Stimulated activated CD8-positive, alpha-beta memory T cell treated with anti-CD3 and anti-CD28 coated beads, Interleukin-12 subunit alpha, Interleukin-12 subunit beta, amount 100 ng/mL, for 1 hour (primary cell): ENCODE measurements at regions not wholly inside any gene's neighbourhood (a gene's known extent, or its start where the extent isn't known, plus 50 kb on each side); places are given as distances from the start of the nearest gene placed in this dataset.
"Not testable (repeated sequence)": the region's sequence is repeated elsewhere in the genome, so short reads cannot be mapped to it uniquely, and the experiment has no call there.

Experiments
- DNase-seq: peaks from one replicate; pipeline ENCODE4 v3.0.0-alpha.2; 2020; ENCODE audit warnings: low read depth

DNA sequence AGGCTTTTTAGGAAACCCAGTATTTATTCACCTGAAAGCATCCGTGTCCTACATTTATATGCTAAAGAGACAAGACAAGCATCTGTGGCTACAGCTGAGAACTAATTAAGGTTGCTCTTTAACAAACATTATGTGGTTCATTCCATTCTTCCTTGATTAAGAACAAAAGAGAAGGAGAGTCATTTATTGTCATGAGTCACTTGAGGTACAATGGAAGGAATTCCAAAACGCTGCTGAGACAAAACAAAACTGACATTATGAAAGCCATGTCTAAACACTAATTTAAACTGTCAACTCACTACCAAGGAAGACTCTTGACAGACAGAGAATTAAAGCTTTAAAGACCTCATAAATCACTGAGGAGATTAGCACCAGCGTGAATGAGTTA, 214.4 kb downstream of the BMP4 start:
- DNase-seq: no peak

DNA sequence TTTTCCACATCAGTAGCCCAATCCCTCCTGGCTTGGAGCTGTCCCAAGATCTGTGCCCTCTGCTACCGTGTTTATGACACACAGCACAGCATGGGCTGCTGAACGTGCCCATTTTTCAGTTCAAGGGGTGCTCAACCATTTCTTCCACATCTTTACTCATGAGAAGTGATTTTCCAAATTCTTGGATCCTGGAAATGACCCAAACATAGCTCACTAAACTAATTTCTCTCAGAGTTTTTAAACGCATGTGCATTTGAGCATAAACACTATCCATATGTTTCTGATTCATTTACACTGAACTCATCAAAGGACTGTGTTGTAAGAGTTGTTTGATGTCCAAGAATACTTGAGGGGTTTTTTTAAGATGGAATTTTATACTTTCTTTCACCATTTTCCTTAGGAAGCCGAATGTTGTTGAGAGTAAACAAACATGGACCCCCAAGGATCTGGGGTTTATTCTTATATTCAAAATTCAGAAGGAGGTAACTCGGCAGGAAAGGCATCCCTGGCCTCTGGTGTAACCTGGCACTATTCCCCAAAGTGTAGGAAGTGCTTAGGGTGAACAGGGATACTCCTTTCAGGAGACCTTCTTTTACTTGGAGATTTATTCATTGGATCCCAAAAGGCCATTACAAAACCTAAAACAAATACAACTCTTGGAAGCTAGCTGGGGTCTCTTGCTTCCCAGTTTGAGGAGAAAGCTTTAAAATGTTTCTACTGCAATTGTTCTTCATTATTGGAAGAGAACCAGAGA, 215.0 kb downstream of the BMP4 start:
- DNase-seq: no peak

DNA sequence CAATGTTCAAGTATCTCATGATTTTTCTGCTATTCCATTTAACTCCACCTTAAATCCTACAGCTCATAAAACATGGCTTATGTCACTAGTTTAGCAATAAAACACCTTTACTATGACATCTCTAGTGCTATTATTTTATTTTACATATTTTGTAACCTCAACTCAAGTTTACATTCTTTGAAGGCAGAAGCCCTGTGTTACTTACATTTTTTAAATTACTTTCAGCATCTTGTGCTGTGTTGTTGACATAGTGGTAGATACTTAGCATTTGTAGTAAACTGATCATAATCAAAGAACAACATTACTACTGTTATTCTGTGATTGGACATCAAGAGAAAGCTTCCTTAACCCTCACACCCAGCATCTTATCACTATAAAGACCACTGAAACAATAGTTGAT, 216.1 kb downstream of the BMP4 start:
- DNase-seq: no peak

DNA sequence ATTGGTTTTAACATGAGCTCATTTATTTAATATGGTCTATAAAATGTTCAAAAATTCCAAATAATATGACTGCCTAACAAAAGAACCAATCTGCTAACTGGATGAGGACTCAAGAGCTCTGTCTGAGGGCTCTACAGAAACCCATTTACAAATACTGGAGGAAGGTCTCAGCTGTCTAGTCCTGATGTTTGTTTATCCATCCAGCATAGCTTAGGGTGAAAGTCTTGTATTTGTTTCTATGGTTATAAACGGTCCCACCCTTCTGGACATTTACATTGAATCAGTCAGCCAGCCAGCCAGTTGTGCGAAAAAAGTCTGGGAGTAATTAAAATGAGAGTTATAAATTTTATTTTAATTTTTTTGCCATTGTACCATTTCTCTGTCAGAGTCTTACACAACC, 220.7 kb downstream of the BMP4 start:
- no peak for DNase-seq

DNA sequence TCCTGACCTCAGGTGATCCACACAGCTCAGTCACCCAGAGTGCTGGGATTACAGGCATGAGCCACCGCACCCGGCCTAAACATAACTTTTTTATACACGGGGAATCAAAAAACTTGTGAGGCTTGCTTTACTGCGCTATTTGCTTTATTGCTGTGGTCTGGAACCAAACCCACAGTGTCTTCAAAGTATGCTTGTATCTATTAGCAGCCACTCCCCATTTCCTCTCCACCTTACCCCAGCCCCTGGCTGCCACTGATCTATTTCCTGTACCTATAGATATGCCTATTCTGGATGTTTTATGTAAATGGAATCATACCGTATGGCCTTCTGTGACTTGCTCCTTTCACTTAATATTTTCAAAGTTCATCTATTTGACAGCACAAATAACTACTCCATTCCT, 233.4 kb downstream of the BMP4 start:
- DNase-seq: no peak

DNA sequence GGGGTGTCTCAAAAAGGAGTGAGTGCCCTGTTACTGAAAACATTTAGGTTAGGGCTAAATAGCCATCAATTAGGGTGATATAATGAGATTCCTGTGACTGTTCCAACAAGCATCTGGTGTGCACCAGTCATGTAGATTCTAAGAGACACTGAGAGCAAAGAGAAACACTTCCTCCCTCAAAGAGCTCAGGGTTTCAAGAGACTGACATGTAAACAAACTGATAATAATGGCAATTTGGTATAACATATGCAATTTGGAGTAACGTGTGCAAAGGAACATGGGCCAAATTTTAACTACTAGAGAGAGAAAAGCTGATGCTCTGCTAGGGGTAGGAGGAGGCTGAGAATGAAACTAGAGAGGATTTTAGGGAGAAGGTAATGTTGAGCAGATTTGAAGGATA, 237.1 kb downstream of the BMP4 start:
- no peak for DNase-seq

DNA sequence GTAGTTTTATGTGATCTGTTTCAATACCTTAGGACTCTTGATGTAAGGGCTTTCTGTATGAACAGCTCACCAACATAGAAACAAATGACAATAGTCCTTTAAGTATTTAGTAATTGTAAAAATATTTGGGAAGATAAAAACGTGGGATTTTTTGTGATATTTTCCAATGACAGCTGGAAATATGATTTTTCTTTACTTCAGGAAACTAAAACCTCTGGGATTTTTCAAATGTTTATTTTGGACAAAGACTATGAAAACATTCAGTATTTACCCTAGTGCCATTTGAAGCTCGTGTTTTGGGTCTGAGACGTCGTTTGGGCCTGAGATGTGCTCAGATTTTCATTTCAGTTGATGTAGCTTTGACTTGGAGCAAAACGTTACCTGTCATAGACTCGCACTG, 240.0 kb downstream of the BMP4 start:
- no peak for DNase-seq

DNA sequence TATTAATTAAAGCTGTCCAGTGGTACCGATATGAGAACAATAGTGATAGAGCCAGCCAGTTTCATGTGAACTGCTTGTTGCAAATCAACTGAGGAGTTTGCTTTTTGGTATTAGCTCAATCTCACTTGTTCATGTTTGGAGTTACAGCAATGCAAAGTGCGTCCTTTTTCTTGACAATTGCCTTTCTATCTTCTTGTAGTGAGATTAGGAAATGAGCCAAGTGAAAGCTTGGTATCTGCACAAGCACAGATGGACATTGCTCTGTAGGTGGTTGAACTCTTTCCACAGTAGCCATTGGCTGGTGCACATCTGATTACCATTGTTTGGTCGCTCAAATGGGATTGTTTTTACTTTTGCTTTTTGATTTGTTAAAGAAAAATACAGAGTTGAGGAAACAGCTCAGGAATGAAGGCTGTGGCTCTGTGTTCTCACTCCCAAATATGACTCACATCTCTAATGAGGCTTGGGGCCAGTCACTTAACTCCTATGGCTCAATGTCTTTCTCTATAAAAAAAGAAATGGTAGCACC, 241.4 kb downstream of the BMP4 start:
- no peak for DNase-seq

DNA sequence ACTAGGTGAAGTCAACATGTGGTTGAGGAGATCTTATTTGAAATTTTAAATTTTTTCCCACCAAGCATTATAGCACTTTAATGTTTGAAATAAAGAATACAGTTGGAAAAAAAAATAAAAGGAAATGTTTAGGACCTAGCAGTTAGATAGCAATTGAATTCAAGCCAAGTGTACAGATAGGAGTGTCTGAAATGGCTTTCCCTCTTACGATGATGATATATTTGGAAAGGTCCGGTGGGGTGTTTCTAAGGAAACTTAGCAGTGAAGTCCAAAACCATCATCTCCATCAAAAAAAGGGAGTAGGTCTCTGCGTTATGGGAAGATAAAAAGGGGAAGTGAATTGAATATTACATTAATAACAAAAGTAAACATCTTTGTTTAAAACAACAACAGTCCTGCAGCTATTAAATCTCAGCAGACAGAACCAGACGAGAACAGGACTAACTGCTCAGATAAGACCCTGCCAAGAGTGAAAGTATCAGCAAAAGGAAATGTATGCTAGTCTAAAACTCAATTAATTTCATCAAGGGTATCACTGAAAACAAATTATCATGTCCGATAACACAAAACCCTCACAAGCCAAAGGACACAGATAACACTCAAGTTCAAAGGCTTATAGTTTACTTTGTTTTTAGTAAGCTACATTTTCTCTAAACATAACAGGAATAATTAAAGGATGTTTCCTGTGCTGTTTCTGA, 242.0 kb downstream of the BMP4 start:
- DNase-seq: no peak

DNA sequence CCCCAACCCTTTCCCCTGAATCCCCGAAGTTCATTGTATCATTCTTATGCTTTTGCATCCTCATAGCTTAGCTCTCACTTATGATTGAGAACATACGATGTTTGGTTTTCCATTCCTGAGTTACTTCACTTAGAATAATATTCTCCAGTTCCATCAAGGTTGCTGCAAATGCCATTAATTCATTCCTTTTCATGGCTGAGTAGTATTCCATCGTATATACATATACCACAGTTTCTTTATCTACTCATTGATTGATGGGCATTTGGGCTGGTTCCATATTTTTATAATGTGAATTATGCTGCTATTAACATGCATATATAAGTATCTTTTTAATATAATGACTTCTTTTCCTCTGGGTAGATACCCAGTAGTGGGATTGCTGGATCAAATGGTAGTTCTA, 243.7 kb downstream of the BMP4 start:
- not testable (repeated sequence) for DNase-seq

DNA sequence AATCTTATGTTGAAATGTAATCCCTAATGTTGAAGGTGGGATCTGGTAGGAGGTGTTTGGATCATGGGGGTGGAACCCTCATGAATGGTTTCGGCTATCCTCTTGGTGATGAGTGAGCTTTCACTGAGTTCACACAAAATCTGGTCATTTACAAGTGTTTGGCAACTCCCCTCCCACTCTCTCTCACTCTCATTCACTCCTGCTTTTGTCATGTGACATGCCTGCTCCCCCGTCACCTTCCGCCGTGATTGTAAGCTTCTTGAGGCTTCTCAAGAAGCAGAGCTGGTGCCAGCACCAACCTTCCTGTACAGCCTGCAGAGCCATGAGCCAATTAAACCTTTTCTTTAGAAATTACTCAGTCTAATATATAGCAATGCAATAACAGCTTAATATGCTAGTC, 245.4 kb downstream of the BMP4 start:
- DNase-seq: no peak

DNA sequence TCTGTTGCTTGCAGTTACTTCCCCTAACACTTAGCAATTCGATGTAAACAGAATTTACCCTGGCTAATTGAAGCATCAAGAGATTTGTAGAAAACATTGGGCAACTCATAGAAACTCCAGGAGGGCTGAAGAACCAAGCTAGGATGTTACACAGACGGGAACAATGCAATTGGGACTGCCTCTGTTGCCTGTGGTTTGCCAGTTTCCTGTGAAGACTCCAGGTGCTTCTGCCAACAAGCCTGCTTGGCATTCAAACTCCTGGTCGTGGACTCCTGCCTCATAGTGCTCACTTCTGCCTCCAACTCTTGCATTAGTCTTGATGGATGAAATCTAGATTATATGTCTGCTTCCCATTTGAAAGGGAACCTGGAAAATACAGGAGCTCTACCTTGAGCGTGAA, 246.0 kb downstream of the BMP4 start:
- no peak for DNase-seq

DNA sequence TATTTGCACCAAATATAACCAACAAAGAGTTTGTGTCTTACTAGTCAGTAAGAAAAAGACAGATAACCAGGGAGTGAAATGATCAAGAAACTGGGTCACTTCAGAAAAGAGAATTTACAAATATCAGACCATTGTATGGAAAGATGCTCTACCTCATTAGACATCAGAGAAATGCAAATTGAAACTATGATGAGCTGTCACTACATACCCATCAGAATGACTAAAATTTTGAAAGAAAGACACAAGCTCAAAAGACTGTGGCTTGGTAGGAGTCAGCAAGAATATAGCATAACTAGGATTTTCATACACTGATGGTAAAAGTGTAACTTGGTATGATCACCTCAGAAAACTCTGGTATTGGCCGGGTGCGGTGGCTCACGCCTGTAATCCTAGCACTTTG, 247.2 kb downstream of the BMP4 start:
- DNase-seq: no peak

DNA sequence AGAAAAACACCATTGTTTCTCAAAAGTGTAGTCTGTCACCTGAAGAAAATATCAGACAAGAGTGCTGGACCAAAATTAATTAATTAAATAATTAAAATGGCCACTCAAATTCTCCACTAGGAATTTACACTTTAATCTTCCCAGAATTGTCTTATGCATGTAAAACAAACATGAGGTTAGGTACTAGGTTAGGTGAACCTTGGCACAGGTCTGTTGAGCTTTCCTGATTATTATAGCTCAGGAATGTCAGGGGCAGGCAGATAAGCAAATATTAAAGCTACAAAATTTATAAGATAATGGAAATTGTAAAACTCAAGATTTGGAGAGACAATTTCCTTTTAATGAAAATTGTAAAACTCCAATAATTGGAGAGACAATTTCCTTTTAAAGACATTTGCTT, 253.2 kb downstream of the BMP4 start:
- DNase-seq: no peak

DNA sequence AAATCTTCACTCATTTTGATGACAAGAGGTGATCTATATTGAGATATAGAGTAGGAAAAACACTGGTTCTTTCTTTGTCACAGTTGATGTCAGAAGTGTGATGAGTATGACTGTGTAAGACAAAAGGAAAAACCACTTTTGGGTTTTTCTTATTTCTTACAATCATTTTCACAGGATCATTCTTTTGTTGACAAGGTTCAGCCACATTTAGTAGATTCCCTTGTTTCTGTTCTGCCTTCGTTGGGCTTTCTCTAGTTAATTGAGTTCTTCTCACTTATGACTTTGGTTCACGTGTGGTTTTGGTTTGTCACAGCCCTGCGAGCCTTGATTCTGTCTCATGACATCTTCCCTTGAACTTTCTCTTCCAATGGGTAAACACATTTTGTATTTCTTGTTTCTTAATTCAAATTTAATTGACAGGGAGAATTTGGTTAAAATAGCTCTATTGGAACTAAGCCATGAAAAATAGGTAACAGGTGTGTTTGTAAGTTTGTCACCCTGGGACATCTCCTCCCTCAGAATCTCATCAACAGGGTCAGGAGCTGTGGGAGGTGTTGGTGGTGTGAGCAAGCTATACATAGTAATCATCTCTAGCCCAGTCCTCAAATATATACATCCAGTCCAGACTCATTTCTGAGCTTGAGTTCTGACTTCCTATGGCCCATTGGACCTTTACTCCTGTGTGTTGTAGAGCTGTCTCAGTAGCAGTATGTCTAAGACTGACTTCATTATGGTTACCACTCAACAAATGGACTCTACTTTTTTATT, 255.3 kb downstream of the BMP4 start:
- DNase-seq: no peak

DNA sequence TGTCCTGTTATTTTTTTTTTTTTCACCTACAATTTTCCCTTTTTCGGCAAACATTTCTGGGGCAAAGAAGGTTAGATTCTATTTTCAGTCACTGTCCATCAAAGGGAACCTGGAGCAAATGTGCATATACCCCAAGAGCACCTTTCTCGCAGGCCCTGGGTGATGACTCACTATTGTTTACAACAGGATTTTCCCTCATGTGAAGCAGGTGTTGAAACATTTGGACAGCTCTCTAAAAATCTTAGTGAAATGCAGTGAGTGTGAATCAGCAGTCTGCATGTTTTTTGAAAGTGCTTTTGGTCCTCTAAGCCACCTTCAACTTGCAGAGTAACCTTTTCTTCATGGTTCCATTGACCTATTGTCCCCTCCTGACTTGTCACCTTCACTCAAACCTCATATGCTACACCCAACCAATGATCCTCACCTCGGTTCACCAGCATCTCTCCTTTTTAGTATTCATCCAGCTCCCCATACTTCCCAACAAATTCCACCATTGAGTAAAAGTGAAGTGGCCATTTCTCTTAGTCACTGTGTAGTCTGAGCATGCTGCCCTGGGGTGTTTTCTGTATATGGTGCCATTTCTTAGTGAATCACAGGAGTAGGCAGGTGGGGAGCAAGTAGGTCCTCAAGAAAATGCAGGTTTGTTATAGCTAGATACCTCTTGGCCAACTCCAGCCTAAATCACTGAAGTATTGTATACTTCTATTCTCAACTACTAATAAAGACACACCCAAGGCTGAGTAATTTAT, 260.2 kb downstream of the BMP4 start:
- no peak for DNase-seq

DNA sequence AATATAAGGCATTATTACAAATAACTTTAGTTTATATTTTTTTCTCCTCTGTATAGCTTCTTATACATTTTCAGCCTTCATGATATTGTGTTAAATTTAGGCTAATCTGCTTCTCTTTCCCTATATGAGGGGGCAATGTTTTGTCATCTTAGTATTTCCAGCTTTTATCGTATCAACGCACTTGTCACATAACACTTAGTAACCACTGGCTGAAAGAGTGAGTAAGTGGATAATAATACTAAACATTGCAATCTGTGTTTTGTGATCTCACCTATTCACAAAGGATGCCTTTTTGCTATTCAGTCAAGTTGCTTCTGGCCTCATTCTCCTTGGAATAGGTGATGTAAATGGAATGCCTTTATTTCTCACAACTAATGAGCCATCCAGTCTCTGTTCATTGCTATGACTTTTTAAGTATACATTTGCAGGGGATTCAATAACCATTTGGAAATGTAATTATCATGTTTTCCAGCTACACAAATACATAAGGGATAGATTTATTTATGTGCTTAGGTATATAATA, 260.9 kb downstream of the BMP4 start:
- DNase-seq: no peak

DNA sequence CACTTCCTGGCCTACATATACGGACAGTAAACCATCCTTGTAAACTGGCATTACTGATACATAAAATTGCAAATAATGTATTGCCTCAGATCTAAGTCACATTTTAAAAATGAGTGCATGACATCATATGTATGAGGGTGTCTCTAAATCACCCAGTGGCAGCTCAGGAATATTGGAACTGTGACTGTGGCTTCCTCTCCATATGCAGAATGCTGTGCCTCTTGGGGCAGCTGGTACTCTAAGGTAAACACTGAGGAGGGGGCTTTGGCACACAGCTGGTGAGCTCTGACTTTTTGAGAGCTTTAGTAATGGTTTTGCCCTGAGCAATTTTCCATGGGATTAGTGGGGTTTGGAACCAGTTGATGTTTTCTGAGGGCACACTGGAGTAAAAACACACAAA, 263.7 kb downstream of the BMP4 start:
- no peak for DNase-seq

DNA sequence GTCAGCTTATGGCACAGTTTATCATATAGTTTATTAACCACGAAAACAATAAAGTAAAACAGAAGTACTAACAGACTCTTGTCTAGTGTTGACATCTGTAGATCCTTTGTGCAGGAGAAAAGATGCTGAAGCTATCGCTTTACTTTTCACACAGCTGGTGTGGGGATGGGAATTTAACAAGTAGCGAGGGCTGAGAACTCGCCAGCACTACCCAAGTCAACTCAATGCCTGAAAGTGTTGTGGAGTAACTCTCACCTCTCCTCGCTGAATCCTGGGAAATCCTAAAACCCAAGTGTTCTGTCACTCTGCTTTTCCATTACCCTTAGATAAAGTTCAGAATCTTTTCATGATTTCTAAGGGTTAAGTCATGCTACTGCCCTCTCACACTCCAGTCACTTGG, 264.2 kb downstream of the BMP4 start:
- no peak for DNase-seq

DNA sequence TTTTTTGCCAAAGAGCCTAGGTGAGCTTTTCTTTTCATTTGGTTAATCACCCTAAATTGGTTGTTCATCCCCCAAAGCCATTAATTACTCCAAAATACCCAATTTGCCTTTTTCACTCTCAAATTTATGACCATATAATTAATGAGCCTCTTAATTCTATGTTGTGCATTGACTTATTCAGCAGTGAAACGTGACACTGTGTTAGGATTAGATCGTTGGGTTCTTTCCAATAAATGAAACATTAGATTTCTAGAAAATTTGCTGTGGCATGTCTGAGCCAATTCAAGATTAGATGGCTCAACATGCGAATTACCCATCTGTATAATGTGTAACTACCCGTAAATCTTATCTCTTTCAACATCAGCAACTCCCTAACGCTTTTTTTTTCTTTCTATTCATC, 273.4 kb downstream of the BMP4 start:
- DNase-seq: no peak

DNA sequence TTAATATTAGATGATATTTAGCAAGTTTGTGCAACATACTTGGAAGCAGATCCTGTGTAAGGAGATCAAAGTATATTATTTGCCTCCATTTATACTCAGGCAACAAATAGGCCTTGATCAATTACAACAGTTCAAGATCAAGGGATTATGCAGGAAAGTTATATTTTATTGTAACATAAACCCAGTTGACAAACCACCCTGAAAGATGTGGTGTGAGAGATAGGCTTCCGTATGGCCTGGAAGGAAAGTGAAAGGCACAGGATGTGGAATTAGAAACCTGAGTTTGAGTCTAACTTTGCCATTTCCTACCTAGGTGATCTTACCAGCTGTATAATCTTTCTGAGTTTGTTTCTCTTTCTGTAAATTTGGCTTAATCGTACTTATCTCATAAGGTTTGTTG, 284.1 kb downstream of the BMP4 start:
- no peak for DNase-seq

DNA sequence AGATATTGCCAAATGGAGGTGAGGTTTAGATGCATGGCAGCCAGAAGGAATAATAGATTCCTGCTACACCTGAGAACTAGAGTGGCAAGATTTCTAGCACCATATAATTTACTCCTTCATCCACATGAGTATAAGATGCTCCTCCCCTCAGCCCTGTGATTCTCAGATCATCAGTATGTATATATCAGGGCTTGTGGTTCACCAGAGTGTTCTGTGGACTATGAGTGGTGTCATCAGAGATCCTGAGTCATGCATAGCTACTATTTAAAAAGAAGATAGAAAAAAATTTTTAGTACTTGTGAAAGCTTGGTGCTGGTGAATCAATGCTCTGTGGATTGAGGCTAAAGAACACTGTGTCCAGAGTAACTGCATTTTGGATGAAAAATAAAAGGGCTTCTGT, 285.9 kb downstream of the BMP4 start:
- no peak for DNase-seq
